ENCODE measurements at regions not wholly inside any gene's neighbourhood (a gene's known extent, or its start where the extent isn't known, plus 50 kb on each side); places are given as distances from the start of the nearest gene placed in this dataset.

DNA sequence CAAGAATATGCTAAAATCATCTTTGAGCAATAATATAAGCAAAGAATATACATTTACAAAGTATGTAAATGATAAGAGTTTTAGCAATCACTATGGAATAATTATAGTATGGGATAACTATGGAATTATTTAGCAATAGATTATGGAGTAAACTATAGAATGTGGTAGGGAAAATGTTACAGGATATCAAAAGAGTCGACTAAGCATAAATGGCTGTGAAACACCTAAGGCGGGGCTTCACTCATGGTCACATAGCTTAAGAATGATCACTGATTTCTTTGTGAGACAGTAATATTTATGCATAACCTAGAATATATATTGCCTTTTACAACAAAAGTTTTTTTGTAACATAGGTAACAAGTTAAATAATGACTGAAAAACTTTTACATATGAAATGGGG is 2049.7 kb downstream of the ARAP2 start:
- no peak for DNase-seq (ENCODE audit: low read depth)

DNA sequence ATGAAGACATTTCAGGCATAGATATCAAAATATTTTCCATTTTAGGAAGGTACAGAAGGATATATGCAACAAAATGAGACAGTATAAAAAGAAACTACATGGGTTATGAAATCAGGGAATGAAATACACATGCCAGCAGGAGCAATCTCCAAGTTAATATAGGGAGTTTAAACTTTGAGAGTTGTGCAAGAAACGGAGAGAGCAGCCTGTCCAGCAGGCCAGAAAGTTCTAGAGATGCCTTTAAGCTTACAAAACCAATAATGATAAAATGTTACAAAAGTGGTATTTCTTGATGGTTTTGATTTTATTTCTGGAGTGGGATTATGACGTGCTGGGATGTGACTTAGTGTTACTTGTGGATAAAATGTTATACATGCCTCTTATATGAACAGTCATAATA is 2047.9 kb downstream of the ARAP2 start:
- no peak for DNase-seq (ENCODE audit: low read depth)

DNA sequence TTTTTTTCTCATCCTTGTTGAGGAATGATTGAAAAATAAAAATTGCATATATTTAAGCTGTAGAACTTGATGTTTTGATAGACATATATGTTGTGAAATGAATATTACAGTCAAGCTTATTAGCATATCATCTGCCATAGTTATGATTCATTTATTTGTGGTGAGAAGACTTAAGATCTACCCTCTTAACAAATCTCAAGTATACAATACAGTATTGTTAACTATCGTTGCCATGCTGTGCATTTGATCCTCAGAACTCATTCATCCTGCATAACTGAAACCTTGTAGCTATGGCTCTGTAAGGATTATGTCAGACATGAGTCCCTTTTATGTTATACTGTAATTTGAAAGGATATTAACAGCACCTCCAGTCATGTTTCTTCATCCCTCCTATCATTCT is 2045.3 kb downstream of the ARAP2 start:
- no peak for DNase-seq (ENCODE audit: low read depth)

DNA sequence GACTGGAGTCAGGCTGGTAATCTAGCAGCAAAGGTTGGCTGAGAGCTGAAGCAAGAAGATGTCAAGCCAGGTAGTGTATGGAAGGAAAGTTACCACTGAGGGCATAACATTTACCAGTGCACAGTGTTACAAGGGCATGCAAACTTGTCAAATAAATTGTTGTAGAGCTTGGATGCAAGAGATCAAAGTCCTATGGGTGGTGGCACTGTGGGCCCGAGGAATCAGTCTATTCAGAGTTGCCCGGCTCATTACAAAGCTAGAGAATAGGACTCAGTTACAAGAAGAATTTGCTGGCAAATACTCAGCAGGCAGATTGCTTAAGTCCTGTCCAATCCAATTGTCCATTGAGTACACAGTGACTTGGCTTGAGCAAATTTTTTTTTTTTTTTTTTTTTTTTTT is 2043.8 kb downstream of the ARAP2 start:
- no peak for DNase-seq (ENCODE audit: low read depth)

DNA sequence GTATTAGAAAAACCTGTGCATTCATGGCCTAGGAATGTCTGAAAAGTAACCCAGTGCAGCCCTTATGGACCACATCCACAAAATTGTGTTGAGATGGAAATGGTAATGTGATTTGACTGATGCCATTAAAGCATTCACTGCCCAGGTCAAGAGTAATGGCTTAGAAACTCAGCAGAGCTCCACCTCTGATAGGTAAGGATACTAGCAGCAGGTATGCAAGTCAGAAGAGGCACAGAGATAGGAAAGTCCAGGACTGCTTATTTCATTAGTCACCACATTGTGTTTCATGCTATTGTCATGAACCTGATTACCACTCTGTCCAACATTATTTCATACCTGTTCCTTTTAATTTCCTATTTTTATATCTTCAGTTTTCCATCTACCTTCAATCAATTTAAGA is 2042.2 kb downstream of the ARAP2 start:
- no peak for DNase-seq (ENCODE audit: low read depth)

DNA sequence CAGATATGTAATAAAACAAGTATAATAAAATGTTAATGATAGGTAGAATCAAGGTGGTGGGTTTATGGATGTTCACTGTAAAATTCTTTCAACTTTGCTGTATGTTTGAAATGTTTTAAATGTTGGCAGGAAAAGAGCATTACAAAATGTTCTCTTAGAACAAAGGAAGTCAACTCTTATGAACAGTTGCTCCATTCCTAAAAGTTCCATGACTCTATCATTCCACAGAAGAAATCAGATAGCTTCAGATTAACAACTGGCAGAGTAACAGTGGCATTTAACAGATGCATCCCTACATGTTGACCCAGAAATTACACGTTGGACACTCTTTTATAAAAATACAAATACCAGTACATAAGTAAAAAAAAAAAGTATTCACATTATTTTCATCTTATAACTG is 2023.7 kb downstream of the ARAP2 start:
- DNase-seq (ENCODE audit: low read depth) = no peak

DNA sequence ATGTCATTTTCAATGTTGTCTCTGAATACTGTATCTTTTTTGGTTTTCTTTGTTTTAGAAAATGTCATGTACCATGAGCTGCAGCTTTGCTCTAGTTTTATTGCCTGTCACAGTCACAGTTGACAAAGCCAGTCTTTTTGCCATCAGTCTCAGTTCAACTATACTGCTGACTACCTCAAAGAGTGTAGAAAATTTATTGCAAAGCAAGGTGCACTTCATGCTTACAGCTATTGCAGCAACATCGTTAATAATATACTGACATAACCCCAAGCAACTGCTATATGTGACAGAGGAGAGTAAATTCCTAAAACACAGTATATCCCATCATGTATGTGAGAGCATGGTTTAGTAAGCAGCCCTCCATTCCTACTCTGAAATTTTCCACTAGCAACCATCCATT is 2022.3 kb downstream of the ARAP2 start:
- no peak for DNase-seq (ENCODE audit: low read depth)

DNA sequence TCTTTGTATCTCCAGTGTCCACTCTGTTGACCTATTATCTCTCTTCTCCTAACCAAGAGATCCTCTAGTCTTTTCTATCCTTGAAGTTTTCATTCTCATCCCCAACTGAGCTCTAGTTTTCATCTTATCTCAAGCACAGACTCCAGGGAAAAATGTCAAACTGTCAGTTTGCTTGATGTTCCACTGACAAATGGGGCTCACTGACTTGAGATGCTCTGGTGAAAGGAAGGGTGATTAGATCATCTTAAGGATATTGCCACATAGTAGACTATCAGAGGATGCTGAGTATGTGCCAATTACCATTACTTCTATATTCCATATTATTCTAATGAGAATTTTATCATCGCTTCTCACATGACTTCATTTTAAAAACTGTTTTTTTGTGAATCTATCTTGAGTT is 2008.2 kb downstream of the ARAP2 start:
- no peak for DNase-seq (ENCODE audit: low read depth)

DNA sequence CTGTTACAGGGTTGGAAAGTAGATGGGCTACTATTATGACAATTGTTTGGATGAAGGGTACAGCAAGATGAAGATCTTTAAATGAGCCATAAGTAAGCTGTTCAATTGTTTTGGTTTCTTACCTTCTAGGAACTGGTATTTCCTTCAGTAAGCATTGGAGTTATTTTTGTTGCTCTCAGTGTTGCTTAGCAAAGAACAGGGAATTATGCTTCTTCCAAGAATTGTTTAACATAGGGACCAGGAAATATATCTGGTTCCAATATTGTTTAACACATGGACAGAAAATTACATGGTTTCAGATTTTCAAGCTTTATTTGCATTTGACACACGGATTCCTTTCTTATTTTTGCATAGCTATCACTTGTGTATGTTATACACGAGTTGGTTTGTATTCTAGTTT is 1999.0 kb downstream of the ARAP2 start:
- DNase-seq (ENCODE audit: low read depth) = no peak

DNA sequence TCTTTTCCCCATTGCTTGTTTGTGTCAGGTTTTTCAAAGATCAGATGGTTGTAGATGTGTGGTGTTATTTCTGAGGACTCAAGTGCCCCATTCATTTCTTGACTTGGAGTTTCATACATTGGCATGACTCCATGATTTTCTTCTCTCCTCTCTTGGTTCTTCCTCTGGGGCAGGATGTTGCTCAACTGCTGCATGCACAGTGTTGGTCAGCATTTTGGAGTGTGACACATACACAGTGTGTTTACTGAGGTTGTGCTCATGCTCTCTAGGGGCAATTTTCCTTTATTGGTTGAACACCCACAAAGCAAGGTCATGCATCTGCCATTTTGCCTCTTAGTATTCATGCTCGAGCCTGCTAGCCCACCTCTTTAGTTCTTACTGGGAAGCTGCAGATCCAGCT is 1993.8 kb downstream of the ARAP2 start:
- DNase-seq (ENCODE audit: low read depth) = no peak

DNA sequence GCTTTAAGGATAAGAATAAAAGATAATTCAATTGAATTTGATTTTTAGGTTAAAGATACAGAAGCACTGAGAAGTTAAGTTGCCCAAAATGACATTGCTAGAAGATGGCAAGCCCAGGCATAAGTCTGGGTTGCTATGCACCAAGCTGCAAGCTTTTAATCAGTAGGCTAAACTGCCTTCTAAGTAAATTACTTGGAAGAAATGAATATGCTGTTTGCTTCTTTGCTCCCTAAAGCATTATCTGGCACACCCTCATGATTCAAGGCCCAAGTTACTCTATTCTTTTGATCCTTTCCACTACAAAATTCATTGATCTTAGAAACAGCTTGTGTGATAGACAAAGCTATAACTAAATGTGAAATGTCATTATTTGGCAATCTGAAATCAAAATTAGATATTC is 1991.1 kb downstream of the ARAP2 start:
- DNase-seq (ENCODE audit: low read depth) = no peak

DNA sequence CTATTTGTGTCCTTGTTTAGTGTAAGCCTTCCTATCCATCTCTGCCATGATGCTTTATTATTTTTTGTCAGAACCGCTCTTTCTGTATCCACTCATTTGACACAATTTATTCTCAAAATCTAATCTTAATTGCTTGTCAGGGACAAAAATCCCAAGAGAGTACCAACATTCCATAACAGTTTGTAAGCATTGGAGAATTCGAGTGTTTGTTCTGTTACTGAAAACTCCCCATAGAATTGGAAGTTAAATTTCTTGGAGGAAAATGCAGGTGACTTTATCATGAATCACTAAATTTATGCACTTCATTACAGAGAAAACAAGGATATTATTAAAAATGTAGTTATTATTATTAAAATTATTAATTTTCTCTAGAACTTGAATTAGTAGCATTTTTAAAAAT is 1986.1 kb downstream of the ARAP2 start:
- peak; percentile 25 for DNase-seq (ENCODE audit: low read depth)

DNA sequence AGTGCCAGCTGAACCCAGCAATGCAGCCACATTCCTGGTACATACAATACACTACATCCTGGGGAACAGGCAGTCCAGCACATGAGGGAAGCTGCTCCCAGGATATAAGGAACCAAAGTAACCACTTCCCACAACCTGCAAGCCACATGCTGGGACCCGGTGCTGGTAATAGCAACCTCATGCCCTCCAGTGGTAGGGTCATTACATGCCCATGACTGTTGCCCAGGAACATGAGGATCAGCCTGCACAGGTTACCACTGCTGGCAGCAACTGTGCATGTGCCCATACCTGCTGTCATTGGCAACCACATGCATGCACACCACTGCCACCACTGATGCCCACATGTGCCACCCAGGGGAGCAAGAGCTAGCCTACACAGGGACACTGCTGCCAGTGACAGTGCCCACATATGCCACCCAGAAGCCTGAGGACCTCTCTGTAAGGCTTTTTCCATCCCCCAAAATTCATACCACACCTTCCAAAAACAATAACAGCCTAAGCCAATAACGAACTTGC is 1982.5 kb downstream of the ARAP2 start:
- no peak for DNase-seq (ENCODE audit: low read depth)

DNA sequence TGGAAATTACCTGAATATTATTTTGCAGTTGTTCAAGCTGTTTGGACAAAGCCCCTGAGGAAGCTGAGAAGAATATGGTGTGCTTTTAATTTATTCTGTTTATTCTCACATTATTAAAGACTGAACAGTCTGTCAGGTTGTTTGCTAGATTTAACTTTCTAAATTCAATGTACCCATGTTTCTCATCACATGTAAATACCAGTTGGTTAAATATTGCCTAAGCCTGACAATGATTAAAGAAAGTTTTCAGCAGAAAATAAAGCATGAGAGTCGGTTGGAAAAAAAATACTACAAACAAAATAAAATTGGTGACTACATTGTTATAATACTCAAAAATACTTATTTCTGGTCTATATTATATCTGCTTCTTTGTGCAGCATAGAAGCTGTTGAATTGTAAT is 1974.7 kb downstream of the ARAP2 start:
- no peak for DNase-seq (ENCODE audit: low read depth)

DNA sequence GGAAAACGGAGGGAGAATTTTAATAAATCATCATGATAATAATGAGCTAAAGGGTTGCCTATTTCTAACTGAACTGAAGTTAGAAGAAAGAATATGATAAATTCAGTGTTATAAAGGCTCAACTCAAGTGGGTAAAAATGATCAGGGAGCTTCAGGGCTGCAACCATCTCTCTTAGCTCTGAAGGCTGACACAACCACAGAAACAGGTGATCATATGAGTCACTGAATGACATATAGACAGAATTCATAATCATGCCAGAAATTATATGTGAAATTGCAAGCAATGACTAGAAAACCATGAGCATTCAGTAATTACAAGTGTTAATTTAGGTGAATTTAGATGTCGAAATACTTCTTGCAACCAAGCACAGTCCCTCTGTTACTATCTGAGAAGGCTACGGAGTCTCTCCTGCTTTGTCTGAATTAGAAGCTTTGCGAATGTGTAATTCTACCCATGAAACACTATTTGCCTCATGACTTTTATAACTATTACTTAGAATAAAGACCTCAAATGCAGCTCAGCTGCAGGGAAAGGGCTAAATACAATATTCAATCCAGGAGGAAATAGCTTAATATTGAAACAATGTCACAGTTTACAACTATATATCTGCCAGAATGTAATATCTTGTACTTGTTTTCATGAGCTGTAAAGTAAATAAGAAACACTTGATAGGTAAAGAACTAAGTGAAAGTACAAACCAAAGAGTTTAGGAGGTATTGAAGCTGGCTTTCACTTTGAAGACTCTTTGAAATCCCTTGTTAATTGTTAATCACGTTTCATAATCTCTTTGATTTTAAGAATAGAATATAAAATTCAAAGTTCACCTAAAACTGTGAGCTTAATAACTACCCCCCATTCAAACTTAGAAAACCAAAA is 1972.6 kb downstream of the ARAP2 start:
- no peak for DNase-seq (ENCODE audit: low read depth)

DNA sequence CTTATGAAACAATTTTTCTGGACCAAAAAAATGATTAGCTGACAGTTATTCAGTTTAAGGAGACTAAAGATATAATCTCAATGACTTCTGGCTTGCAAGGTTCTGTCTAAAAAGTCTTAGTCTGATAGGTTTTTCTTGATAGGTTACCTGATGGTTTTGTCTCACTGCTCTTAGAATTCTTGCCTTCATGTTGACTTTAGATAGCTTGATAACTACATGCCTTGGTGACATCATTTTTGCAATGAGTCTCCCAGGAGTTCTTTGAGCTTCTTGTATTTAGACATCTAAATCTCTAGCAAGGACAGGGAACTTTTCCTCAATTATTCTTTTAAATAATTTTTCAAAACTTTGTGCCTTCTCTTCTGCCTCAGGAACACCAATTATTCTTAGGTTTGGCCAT is 1965.3 kb downstream of the ARAP2 start:
- DNase-seq (ENCODE audit: low read depth) = no peak

DNA sequence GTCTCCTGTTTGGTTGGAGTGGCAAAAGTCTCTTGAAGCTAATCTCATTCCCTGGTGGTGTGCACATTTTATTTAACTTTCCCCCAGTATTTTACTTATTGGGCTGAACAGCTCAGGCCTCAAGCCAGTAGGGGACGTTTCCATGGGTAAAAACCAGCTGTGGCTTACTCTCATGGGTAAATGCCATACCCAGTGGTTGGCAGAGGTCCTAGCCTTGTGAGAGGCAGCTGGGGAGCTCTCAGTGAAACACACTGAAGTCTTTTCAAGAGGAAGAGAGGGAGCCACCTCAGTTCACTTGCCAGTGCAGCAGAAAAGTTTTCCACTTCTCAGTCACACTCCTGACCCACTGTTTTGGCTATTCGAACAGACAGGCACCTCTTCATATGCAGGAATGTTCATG is 1964.2 kb downstream of the ARAP2 start:
- DNase-seq (ENCODE audit: low read depth) = no peak

DNA sequence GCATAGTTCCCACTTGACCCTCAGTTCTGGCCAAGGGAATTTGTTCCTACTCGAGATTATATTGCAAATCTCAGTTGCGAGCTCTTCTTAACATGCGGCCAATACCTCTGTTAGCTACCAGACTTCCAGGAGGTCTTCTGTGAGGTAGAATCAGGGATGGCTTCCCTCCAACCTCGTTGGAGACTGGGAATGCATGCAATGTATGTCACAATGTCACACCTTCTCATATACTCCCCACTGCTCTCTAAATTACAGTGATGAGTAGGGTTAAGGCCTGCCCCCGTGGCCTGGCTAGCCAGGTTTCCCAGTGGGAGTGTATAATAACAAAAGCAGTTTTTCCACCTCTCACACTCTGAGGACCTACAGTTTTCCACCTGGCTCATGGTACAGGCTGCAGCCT is 1962.5 kb downstream of the ARAP2 start:
- no peak for DNase-seq (ENCODE audit: low read depth)

DNA sequence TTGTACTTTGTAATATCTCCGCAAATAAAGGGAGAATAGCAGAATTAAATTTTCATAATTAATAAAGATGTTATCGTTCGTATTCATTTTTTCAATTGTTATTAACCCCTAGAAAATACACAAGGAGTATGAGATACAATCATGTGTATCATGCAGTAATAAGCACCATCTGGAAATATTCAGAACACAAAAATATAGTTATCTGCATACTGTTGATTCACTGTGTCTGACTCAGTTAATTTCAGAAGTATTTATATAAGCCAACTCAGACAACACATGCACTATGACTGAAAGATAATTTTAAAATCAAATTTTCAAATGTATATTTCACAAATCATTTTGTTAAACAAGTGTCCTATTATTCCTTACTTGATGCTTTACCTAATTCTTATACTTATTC is 1954.8 kb downstream of the ARAP2 start:
- DNase-seq (ENCODE audit: low read depth) = peak; percentile 3

DNA sequence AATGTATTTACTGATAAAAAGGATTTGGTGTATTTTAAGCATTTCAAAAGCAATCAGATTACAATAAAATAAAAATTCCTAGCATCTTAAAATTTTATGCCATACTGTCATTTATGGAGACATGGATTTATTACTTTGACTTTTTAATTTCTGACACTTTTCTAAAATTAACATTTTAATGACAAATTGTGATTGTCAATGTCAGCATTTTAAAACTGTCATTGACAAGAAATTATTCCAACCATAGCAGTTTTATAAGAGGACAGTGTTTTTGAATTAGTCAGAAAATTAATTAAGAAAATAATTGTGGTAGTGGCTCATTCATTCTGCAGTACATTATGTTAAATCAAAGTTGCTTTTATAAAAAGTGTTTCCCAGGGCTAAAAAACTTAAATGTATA is 1954.4 kb downstream of the ARAP2 start:
- no peak for DNase-seq (ENCODE audit: low read depth)

DNA sequence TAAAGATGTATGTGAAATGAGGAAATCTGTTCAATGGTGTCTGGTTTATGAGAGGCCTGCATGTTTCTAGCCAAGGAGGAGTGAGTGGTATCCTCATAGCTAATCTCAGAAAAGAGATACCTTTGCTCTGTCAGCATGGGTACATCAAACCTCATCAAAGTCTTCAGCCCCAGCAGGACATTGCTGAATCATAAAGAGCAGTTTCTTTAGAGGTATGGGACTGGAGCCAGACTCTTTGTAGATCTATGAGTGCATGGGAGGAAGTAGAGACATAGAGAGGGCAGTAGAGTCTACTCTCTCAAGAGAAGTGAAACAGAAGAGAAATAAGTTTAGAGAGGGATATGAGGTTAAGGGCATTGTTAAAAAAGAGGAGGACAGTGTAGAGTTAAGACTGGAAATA is 1950.9 kb downstream of the ARAP2 start:
- no peak for DNase-seq (ENCODE audit: low read depth)

DNA sequence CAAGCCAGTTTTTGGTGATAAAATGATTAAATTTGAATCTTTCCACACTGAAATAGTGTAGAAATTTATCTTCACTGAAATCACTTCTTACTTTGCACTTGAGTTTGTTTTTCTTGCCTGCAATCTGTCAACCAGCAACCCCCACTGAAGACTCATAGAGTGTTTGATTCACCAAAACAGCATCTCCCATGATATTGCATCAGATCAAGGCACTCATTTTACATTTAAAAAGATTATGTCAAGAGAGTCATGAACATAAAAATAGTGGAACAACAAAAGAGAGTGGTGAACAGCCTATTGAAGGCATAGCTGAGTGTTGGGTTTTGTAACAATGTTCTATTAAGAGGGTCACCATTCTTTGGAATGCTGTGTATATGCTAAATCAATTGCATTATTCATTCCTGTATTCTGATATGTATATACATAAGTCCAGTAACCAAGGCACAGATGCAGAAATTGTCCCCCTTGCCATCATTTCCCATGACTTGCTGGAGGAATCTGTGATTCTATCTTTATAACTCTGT is 1934.9 kb downstream of the ARAP2 start:
- no peak for DNase-seq (ENCODE audit: low read depth)

DNA sequence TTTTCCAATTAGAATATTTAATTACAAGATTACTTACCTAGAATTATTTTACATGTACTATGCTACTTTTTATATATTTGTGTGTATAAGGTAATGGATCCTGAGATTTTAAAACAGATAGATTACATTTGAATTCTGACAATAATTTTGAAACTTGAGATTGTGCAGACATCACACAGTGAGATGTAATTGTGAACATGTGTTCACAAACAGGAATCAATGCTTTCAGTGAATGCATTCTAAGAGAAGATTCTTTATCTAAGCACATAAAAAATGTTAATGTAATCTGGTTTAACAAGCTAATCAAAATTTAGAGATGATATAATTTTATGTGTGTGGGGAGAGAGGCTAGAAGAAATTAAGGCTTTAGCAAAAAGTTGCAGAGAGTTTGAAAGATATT is 1925.5 kb downstream of the ARAP2 start:
- DNase-seq (ENCODE audit: low read depth) = no peak

Measured in HS-5 (cell line).